ENCODE measurements at regions not wholly inside any gene's neighbourhood (a gene's known extent, or its start where the extent isn't known, plus 50 kb on each side); places are given as distances from the start of the nearest gene placed in this dataset.

DNA sequence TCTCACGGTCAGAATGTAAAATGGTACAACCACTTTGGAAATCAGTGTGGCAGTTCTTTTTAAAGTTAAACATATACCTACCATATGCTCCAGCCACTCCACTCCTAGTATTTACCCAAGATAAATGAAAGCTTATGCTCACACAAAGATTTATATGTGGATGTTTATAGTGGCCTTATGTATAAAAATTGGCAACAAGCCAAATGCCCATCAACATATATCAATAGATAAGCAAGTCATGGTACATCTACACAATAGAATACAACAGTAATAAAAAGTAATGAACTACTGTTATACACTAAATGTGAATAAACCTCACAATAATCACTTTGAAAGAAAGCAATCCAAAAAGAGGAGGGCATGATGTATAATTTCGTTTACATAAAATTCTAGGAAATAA, 153.5 kb upstream of the LMCD1 start:
- Histone ChIP-seq H3K4me3 (ENCODE audit: low read depth in 2 of 2, low read length in 2 of 2) (no peak overlapping the region), H3K4me1 (ENCODE audit: control insufficient read depth, insufficient read depth, low read length) (no peaks in the 10 kb centered on the region), H3K27ac (ENCODE audit: low read length) (no peak overlapping the region), H3K36me3 (ENCODE audit: control insufficient read depth, insufficient read depth, low read length) (no peaks in the 10 kb centered on the region), H3K27me3 (ENCODE audit: control insufficient read depth, insufficient read depth, low read length) (no peaks in the 10 kb centered on the region), H3K9me3 (ENCODE audit: control insufficient read depth, insufficient read depth, low read depth, low read length) (peaks cover 11% of the 10 kb centered on the region; the same call in 1 of the 2 replicates)
- TF ChIP-seq SIN3A (IDR thresholded peaks at IDR 0.05; ENCODE audit: borderline replicate concordance, insufficient read depth, low read depth, low read length), result no peak
- no peak for TF ChIP-seq TCF7L2 (IDR thresholded peaks at IDR 0.05; ENCODE audit: low read depth, low read length)
- no peak for TF ChIP-seq POLR2AphosphoS5 (IDR thresholded peaks at IDR 0.05; ENCODE audit: low read depth, low read length)
- DNase-seq (ENCODE audit: low read depth, low spot score) (no peak), ATAC-seq (no peak)
- no TSS peak for BruUV-seq (replicated peaks)
- in situ Hi-C loops (cut with HindIII; ENCODE audit: low pct_unique_long_range_greater_than_20kb, low sequenced_read_pairs), result no loop called here
- intact Hi-C loops (cut with micrococcal nuclease; ENCODE audit: unreplicated experiment), result no loop called here
- ChIA-PET POLR2A (no interaction called here), CTCF (no interaction called here)

DNA sequence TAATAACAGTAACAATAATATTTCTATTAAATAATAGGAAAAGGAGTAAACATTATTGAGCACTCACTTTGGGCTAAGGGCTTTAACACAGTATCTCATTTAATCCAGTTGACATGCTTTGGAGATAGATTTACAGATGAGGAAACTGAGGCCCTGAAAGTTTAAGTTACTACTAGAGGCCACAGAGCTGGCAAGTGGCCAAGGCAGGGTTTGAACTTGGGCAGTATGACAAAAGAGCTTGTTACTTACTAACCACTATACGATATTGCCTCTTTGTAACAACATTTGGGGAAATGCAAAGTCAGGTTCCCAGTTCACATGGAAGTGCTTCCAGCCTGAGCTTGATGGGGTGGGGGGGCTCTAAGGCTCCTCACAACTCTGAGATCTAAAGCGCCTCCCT, 149.1 kb upstream of the LMCD1 start:
- BruUV-seq (replicated peaks), result no TSS peak
- intact Hi-C loops (cut with micrococcal nuclease; ENCODE audit: unreplicated experiment), result no loop called here
- CTCF ChIA-PET, result no interaction called here

More for the DNA sequence above, 149.1 kb upstream of the LMCD1 start:
- POLR2A ChIA-PET, result interaction anchor here (0.5 kb wide), 1 partner anchor 24 kb away, joined by 3 read pairs; no protein-coding TSS in a partner anchor
- H3K4me1 ChIP-seq (ENCODE audit: control insufficient read depth, insufficient read depth, low read length), result no peaks in the 10 kb centered on the region
- no peak overlapping the region for H3K4me3 ChIP-seq (ENCODE audit: low read depth in 2 of 2, low read length in 2 of 2)
- TF ChIP-seq POLR2AphosphoS5 (IDR thresholded peaks at IDR 0.05; ENCODE audit: low read depth, low read length), result no peak
- TF ChIP-seq, protein P1, sequence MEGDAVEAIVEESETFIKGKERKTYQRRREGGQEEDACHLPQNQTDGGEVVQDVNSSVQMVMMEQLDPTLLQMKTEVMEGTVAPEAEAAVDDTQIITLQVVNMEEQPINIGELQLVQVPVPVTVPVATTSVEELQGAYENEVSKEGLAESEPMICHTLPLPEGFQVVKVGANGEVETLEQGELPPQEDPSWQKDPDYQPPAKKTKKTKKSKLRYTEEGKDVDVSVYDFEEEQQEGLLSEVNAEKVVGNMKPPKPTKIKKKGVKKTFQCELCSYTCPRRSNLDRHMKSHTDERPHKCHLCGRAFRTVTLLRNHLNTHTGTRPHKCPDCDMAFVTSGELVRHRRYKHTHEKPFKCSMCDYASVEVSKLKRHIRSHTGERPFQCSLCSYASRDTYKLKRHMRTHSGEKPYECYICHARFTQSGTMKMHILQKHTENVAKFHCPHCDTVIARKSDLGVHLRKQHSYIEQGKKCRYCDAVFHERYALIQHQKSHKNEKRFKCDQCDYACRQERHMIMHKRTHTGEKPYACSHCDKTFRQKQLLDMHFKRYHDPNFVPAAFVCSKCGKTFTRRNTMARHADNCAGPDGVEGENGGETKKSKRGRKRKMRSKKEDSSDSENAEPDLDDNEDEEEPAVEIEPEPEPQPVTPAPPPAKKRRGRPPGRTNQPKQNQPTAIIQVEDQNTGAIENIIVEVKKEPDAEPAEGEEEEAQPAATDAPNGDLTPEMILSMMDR (IDR thresholded peaks at IDR 0.05), result no peak
- no peak for TF ChIP-seq TCF7L2 (IDR thresholded peaks at IDR 0.05; ENCODE audit: low read depth, low read length)
- TF ChIP-seq SIN3A (IDR thresholded peaks at IDR 0.05; ENCODE audit: borderline replicate concordance, insufficient read depth, low read depth, low read length), result no peak
- TF ChIP-seq, protein P2, sequence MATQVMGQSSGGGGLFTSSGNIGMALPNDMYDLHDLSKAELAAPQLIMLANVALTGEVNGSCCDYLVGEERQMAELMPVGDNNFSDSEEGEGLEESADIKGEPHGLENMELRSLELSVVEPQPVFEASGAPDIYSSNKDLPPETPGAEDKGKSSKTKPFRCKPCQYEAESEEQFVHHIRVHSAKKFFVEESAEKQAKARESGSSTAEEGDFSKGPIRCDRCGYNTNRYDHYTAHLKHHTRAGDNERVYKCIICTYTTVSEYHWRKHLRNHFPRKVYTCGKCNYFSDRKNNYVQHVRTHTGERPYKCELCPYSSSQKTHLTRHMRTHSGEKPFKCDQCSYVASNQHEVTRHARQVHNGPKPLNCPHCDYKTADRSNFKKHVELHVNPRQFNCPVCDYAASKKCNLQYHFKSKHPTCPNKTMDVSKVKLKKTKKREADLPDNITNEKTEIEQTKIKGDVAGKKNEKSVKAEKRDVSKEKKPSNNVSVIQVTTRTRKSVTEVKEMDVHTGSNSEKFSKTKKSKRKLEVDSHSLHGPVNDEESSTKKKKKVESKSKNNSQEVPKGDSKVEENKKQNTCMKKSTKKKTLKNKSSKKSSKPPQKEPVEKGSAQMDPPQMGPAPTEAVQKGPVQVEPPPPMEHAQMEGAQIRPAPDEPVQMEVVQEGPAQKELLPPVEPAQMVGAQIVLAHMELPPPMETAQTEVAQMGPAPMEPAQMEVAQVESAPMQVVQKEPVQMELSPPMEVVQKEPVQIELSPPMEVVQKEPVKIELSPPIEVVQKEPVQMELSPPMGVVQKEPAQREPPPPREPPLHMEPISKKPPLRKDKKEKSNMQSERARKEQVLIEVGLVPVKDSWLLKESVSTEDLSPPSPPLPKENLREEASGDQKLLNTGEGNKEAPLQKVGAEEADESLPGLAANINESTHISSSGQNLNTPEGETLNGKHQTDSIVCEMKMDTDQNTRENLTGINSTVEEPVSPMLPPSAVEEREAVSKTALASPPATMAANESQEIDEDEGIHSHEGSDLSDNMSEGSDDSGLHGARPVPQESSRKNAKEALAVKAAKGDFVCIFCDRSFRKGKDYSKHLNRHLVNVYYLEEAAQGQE (IDR thresholded peaks at IDR 0.05; ENCODE audit: insufficient read depth in 1 of 2, low read depth in 2 of 2, low read length in 1 of 2), result no peak
- H3K9me3 ChIP-seq (ENCODE audit: control insufficient read depth, insufficient read depth, low read depth, low read length), result no peaks in the 10 kb centered on the region
- in situ Hi-C loops (cut with HindIII; ENCODE audit: low pct_unique_long_range_greater_than_20kb, low sequenced_read_pairs), result no loop called here
- H3K27ac ChIP-seq (ENCODE audit: low read length), result no peak overlapping the region
- no peaks in the 10 kb centered on the region for H3K36me3 ChIP-seq (ENCODE audit: control insufficient read depth, insufficient read depth, low read length)
- DNase-seq (ENCODE audit: low read depth, low spot score) (no peak), ATAC-seq (no peak)
- H3K27me3 ChIP-seq (ENCODE audit: control insufficient read depth, insufficient read depth, low read length), result no peaks in the 10 kb centered on the region
